Right lobe of liver (tissue), 6 donors: ENCODE measurements at regions not wholly inside any gene's neighbourhood (a gene's known extent, or its start where the extent isn't known, plus 50 kb on each side); places are given as distances from the start of the nearest gene placed in this dataset.

Experiments
- ATAC-seq, 4 donors: fragments of 200-7000 bp; cut with Tn5 transposase; one replicate each; pipeline ENCODE4 v1.9.1; 2020; ENCODE audit warnings: mild to moderate bottlenecking in 4 of 4, moderate library complexity in 4 of 4
- DNase-seq, 3 donors: peaks; one replicate each; pipeline ENCODE4 v3.0.0-alpha.2; 2020
- H3K27ac ChIP-seq, 3 donors: fragments of 200-600 bp; one replicate each; pipeline ENCODE4 v1.8.0; 2022
- H3K27me3 ChIP-seq, 2 donors: fragments of 200-600 bp; one replicate each; pipeline ENCODE4 v1.8.0; 2022
- H3K36me3 ChIP-seq, 4 donors: fragments of 200-600 bp; sonication (generic) in 1 of 4; one replicate each; pipeline versions ENCODE4 v1.5.1 to v1.8.0; 2017 to 2022; ENCODE audit warnings: control low read depth in 1 of 4
- H3K4me1 ChIP-seq, 4 donors: fragments of 200-600 bp; sonication (generic) in 1 of 4; one replicate each; pipeline versions ENCODE4 v1.5.1 to v1.8.0; 2017 to 2022; ENCODE audit warnings: control low read depth in 1 of 4
- H3K4me3 ChIP-seq, 3 donors: fragments of 200-600 bp; one replicate each; pipeline ENCODE4 v1.8.0; 2022
- H3K9me3 ChIP-seq, 4 donors: fragments of 200-600 bp; sonication (generic) in 1 of 4; one replicate each; pipeline versions ENCODE4 v1.5.1 to v1.8.0; 2017 to 2022; ENCODE audit warnings: control low read depth in 1 of 4
- POLR2A ChIP-seq: fragments of 450-650 bp; IDR thresholded peaks from one replicate; pipeline ENCODE4 v1.6.1; 2017; ENCODE audit warnings: antibody characterized with exemption, mild to moderate bottlenecking
- WGBS: methylation state at CpG from one replicate; pipeline ENCODE4 v1.1.6; 2018; ENCODE audit warnings: low coverage, low lambda C conversion rate; ENCODE audit not compliant: insufficient coverage; ENCODE audit errors: missing lambda C conversion rate; 5-methylcytosine and 5-hydroxymethylcytosine counted together
- intact Hi-C, 2 donors: fragments of 100-400 bp; cut with DNase I; formaldehyde crosslinking; loops; one replicate each; pipeline versions ENCODE4 v1.11.2 to v1.14.1; 2022
- TF ChIP-seq, protein P1 (sequence below), 4 donors: fragments of 200-600 bp in 3 of 4; fragments of 450-650 bp in 1 of 4; IDR thresholded peaks; one replicate each; pipeline versions ENCODE4 v1.5.1 to v1.8.0; 2016 to 2022; ENCODE audit warnings: antibody characterized with exemption in 4 of 4, mild to moderate bottlenecking in 2 of 4
- donor health status: DM: no; HTN: yes; CAD: no.
- donor health status: DM: no; HTN: no; CAD: no.
- donor health status: DM: no; HTN: no; CAD: no.
- donor health status: DM: no; HTN: yes; CAD: no.
- donor health status: DM: no; HTN: yes; CAD: no.

DNA sequence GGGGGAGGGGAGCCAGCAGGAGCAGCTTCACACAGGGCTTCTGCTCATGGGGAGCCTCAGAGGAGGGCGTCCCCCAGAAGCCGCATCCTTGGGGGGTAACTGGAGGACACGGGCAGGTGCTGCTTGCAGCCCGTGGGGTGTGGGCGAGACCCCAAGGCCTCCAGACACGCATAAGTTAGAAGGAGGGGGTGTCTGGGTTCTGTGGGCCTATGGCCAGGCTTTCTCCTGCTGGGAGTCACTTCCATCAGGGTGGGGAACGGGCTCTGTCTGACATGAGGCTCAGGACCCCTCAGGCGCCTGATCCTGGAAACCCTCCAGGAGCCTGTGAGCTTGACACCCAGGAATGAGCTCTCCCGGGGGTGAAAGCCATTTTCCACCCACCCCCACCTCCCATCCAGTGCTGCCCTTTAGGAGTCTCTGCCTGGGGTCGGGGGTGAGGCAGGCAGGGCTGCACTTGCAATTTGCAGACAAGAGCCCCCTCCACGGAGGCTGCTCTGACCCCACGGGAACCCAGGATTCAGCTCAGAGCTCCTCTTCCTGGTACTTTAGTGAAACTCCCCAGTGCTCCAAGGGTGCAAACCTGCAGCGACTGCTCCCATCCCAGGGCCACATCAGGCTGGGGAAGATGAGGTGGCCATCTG, 325.7 kb downstream of the ADGRD1 start:
- H3K27ac ChIP-seq, result no peak overlapping the region
- intact Hi-C loops, result no loop called here
- no peak for TF ChIP-seq POLR2A
- TF ChIP-seq, protein P1, sequence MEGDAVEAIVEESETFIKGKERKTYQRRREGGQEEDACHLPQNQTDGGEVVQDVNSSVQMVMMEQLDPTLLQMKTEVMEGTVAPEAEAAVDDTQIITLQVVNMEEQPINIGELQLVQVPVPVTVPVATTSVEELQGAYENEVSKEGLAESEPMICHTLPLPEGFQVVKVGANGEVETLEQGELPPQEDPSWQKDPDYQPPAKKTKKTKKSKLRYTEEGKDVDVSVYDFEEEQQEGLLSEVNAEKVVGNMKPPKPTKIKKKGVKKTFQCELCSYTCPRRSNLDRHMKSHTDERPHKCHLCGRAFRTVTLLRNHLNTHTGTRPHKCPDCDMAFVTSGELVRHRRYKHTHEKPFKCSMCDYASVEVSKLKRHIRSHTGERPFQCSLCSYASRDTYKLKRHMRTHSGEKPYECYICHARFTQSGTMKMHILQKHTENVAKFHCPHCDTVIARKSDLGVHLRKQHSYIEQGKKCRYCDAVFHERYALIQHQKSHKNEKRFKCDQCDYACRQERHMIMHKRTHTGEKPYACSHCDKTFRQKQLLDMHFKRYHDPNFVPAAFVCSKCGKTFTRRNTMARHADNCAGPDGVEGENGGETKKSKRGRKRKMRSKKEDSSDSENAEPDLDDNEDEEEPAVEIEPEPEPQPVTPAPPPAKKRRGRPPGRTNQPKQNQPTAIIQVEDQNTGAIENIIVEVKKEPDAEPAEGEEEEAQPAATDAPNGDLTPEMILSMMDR (IDR thresholded peaks at IDR 0.05), result no peak
- no peaks in the 10 kb centered on the region for H3K27me3 ChIP-seq
- no peaks in the 10 kb centered on the region for H3K4me1 ChIP-seq
- peak; percentile 7 to 39 (median 26) for DNase-seq
- no CpG with 5 or more reads among the region's 13 CpGs for WGBS
- no peak overlapping the region for H3K4me3 ChIP-seq
- no peak for ATAC-seq
- no peaks in the 10 kb centered on the region for H3K9me3 ChIP-seq
- H3K36me3 ChIP-seq, result no peaks in the 10 kb centered on the region

DNA sequence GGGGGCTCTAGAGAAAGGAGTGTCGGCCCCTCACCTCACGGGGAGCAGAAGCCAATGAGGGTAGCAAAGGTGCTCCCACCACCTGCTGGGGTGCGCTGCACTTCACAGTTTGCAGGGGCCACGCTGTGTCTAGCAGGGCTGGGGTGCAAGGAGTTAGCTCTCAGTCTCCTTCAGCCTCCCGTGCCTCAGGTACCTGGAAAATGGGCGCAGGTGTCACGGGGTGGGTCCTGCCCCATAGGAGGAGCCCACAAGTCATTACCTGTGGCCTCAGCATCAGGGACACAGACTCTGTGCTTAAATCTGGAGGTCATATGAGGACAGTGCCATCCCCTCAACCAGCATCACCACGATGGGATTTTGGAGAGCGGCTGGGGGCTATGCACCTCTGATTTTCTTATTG, 326.7 kb downstream of the ADGRD1 start:
- Histone ChIP-seq H3K36me3 (no peaks in the 10 kb centered on the region), H3K27ac (no peak overlapping the region), H3K9me3 (no peaks in the 10 kb centered on the region), H3K27me3 (no peaks in the 10 kb centered on the region), H3K4me3 (no peak overlapping the region), H3K4me1 (no peaks in the 10 kb centered on the region)
- TF ChIP-seq, protein P1 (IDR thresholded peaks at IDR 0.05), result no peak
- TF ChIP-seq POLR2A, result no peak
- 77% methylated on average over 2 of the region's 9 CpGs for WGBS
- intact Hi-C loops, result no loop called here
- ATAC-seq, result no peak
- DNase-seq, result peak in 2 of 3 donors; percentile 2 to 37

DNA sequence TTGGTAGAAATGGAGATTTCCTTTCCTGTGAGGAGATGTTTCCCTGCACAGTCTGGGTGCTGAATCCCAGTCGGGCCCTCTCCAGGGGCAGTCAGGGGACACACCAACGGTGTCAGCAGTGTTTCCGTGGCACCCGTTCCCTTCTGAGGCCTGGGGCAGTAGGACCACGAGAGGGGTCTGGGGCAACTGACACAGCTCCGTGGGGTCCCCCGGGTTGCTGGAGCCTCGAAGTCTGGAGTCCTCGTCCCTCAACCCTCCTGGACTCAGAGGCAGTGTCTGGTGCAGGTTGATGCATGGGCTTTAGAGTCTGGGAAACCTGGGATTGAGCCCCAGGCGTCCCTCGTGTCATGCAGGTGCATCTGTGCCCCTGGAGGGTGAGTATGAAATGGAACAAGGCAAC, 327.3 kb downstream of the ADGRD1 start:
- DNase-seq (peak in 1 of 3 donors; percentile 14), ATAC-seq (no peak)
- H3K27me3 ChIP-seq, result no peaks in the 10 kb centered on the region
- no peak overlapping the region for H3K27ac ChIP-seq
- H3K4me3 ChIP-seq, result no peak overlapping the region
- no peaks in the 10 kb centered on the region for H3K4me1 ChIP-seq
- intact Hi-C loops, result no loop called here
- H3K9me3 ChIP-seq, result no peaks in the 10 kb centered on the region
- WGBS, result 60% methylated on average over 2 of the region's 11 CpGs
- TF ChIP-seq, protein P1 (IDR thresholded peaks at IDR 0.05), result no peak
- TF ChIP-seq POLR2A, result no peak
- H3K36me3 ChIP-seq, result no peaks in the 10 kb centered on the region

DNA sequence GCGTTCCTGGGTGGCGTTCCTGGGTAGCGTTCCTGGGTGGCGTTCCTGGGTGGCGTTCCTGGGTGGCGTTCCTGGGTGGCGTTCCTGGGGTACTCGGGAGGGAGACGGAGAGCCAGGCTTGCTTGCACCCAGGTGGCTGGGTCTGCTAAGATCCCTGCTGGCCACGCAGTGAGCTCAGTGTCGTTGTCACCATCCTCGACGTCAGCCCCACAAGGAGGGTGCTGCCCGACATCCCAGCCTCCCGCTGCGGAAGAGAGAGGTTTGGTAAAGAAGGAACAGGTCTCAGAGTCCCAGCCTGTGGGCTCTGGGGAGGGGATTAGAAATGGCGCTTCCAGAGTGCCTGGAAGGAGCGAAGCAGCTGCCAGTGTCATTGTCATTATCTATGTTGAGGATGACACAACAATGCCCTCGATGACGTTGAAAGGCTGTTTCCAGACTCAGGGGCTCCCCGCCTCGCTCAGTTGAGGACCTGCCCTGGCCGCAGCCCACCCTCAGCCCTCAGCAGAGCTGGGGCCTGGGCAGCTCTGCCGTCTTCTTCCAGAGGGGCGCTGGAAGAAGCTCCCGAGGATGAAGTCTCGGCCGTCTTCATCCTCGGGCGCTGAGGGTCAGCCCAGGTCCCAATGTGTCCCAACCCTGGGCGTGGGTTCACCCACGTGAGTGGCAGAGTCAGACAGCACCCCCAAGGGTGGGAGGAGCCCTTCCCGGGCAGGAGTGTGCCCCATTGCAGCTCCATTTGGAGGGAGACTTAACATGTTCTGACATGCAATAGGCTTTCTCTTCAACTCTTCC, 328.8 kb downstream of the ADGRD1 start:
- intact Hi-C loops, result no loop called here
- no peak for ATAC-seq
- H3K27me3 ChIP-seq, result no peaks in the 10 kb centered on the region
- no peak overlapping the region for H3K27ac ChIP-seq
- no peaks in the 10 kb centered on the region for H3K4me1 ChIP-seq
- no peak overlapping the region for H3K4me3 ChIP-seq
- H3K36me3 ChIP-seq, result no peaks in the 10 kb centered on the region
- H3K9me3 ChIP-seq, result no peaks in the 10 kb centered on the region
- WGBS, result 63% methylated on average over 8 of the region's 33 CpGs
- DNase-seq, result peak in 2 of 3 donors; percentile 10 to 28
- no peak for TF ChIP-seq POLR2A
- TF ChIP-seq, protein P1 (IDR thresholded peaks at IDR 0.05), result no peak
